BLaER1 (cell line): ENCODE measurements at regions not wholly inside any gene's neighbourhood (a gene's known extent, or its start where the extent isn't known, plus 50 kb on each side); places are given as distances from the start of the nearest gene placed in this dataset.
"Not testable (repeated sequence)": the region's sequence is repeated elsewhere in the genome, so short reads cannot be mapped to it uniquely, and the experiment has no call there.

Experiments used
- H3K27ac ChIP-seq: shearing (Covaris generic); formaldehyde crosslinking; 2 replicates; pipeline ENCODE4 v1.8.1; 2022
- H3K27me3 ChIP-seq: shearing (Covaris generic); formaldehyde crosslinking; 2 replicates; pipeline ENCODE4 v1.8.1; 2022
- H3K36me3 ChIP-seq: shearing (Covaris generic); formaldehyde crosslinking; 2 replicates; pipeline ENCODE4 v1.8.1; 2022
- H3K4me1 ChIP-seq: shearing (Covaris generic); formaldehyde crosslinking; 2 replicates; pipeline ENCODE4 v1.8.1; 2022
- H3K4me2 ChIP-seq: shearing (Covaris generic); formaldehyde crosslinking; 2 replicates; pipeline ENCODE4 v1.8.1; 2022
- H3K4me3 ChIP-seq: shearing (Covaris generic); formaldehyde crosslinking; 2 replicates; pipeline ENCODE4 v1.8.1; 2022
- H3K9ac ChIP-seq: shearing (Covaris generic); formaldehyde crosslinking; 2 replicates; pipeline ENCODE4 v1.8.1; 2022
- H3K9me3 ChIP-seq: shearing (Covaris generic); formaldehyde crosslinking; 2 replicates; pipeline ENCODE4 v1.8.1; 2022
- H4K20me1 ChIP-seq: shearing (Covaris generic); formaldehyde crosslinking; 2 replicates; pipeline ENCODE4 v1.8.1; 2022
- Cebpa-rat ChIP-seq: shearing (Covaris generic); IDR thresholded peaks from 2 replicates; pipeline ENCODE4 v1.8.1; 2022

DNA sequence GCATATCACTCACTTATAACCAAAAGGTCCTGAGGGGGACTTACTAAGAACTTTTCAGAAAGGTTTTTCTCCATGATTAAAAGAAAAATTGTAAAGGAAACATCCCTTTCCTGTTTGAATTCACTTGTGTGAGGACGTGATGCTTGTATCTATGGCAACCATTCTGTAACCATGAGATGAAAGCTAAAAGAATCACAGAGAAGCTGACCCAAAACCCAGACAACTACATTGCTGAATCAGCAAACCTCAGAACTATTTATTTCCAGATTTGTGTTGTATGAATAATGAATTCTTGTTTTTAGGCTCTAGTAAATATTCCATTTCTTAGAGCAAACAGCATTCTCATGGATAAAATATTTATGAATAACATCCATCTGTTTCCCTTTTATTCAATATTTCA lies 91.2 kb downstream of the RCHY1 start:
- no peaks in the 10 kb centered on the region for H4K20me1 ChIP-seq
- no peak overlapping the region for H3K4me2 ChIP-seq
- H3K4me3 ChIP-seq = no peak overlapping the region
- no peaks in the 10 kb centered on the region for H3K27me3 ChIP-seq
- peaks cover 10% of the 10 kb centered on the region for H3K9me3 ChIP-seq
- H3K27ac ChIP-seq = no peak overlapping the region
- no peak overlapping the region for H3K9ac ChIP-seq
- H3K36me3 ChIP-seq = no peaks in the 10 kb centered on the region
- 0 out of 2 replicates have a peak, but pooled peaks cover 4% of the 10 kb centered on the region for H3K4me1 ChIP-seq
- no peak for TF ChIP-seq Cebpa-rat

DNA sequence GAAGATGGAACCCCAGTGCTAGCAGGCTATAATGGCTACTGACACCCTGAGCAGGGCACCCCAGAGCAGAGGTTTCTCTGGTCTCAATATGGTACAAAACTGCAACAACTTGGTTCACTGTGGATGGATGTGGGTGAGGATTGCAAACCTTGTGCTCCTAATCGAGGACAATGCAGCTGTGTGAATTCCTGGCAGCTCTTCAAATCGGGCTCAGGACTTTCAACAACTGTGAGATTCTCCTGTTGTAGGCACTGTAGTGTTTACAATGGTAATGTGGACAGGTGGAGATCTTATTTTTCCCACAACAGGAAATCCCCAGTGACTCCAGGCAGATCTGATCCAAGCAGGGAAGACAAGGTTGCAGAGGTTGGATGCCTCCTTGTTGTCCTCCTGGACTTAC lies 101.5 kb downstream of the RCHY1 start:
- H3K9ac ChIP-seq = no peak overlapping the region
- no peaks in the 10 kb centered on the region for H4K20me1 ChIP-seq
- H3K36me3 ChIP-seq = no peaks in the 10 kb centered on the region
- no peaks in the 10 kb centered on the region for H3K9me3 ChIP-seq
- no peak overlapping the region for H3K4me3 ChIP-seq
- H3K27me3 ChIP-seq = no peaks in the 10 kb centered on the region
- TF ChIP-seq Cebpa-rat = no peak
- H3K27ac ChIP-seq = no peak overlapping the region
- no peaks in the 10 kb centered on the region for H3K4me1 ChIP-seq
- no peak overlapping the region for H3K4me2 ChIP-seq

DNA sequence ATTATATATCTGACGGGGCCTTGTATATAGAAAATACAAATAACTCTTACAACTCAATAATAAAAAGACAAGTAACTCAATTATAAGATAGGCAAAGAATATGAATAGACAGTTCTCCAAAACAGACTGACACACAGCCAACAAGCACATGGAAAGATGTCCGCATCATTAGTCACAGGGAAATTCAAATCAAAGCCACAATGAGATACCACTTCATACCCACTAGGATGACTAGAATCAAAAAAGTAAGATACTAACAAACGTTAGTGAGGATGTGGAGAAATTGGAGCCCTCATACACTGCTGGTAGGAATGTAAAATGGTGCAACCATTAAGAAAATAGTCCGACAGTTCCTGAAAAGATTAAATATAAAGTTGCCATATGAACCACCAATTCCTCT lies 115.7 kb downstream of the RCHY1 start:
- H3K27ac ChIP-seq = no peak overlapping the region
- H4K20me1 ChIP-seq = no peaks in the 10 kb centered on the region
- H3K27me3 ChIP-seq = no peaks in the 10 kb centered on the region
- no peak overlapping the region for H3K4me3 ChIP-seq
- H3K9me3 ChIP-seq = no peaks in the 10 kb centered on the region
- H3K4me2 ChIP-seq = no peak overlapping the region
- no peak for TF ChIP-seq Cebpa-rat
- H3K36me3 ChIP-seq = no peaks in the 10 kb centered on the region
- peaks cover 1% of the 10 kb centered on the region; the same call in 1 of the 2 replicates for H3K4me1 ChIP-seq
- no peak overlapping the region for H3K9ac ChIP-seq

DNA sequence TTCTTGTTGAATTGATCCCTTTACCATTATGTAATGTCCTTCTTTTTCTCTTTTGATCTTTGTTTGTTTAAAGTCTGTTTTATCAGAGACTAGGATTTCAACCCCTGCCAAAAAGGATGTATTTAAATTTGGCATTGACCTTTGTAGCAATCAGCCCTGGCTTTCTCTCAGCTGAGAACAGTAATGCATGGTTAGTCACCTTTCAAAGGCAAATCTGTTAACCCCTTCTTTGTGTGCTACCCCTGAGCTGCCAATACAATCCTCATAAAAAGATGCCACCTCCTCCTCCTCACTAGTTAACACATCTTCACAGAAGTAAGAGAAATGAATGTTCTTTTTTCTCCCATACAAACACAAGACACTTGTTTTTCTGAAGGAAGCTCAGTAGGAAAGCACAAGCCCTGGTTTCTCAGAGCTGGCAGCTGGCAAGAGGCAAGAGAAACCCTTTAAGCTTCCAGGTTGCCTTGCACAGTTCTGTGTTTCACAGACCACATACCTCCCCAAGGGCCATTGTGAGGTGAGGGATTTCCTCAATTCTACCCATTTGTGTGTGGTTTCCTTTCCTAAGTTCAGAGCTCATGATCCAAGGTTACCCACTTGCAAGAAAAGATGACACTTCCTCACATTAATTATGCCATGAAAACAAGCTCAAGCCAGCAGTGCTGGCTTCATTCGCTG lies 122.6 kb downstream of the RCHY1 start:
- H3K27ac ChIP-seq = no peak overlapping the region

DNA sequence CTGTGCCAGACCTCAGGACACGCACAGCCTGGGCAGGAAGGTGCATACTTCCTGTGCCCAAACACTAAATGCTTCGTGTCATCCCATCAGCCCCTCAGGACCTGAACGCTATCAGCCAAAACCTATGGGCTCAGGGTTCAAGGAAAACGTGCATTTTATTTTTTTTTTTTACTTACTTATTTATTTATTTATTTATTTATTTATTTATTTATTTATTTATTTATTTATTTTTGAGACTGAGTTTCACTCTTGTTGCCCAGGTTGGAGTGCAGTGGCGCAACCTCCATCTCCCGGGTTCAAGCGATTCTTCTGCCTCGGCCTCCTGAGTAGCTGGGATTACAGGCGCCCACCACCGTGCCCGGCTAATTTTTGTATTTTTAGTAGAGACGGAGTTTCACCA lies 127.8 kb downstream of the RCHY1 start:
- H3K9ac ChIP-seq, H4K20me1 ChIP-seq, H3K36me3 ChIP-seq, H3K4me2 ChIP-seq, H3K4me3 ChIP-seq, H3K27me3 ChIP-seq, H3K27ac ChIP-seq: not testable (repeated sequence)
- peaks cover 19% of the 10 kb centered on the region for H3K4me1 ChIP-seq
- H3K9me3 ChIP-seq = peaks cover 14% of the 10 kb centered on the region

More for the DNA sequence above, 122.6 kb downstream of the RCHY1 start:
- H3K36me3 ChIP-seq = no peaks in the 10 kb centered on the region
- no peak overlapping the region; the same call in 1 of the 2 replicates for H3K9ac ChIP-seq
- peak overlapping the region; percentile 36; the same call in 1 of the 2 replicates for H3K4me3 ChIP-seq
- H3K4me2 ChIP-seq = peak overlapping the region; percentile 83
- H3K9me3 ChIP-seq = peaks cover 7% of the 10 kb centered on the region
- H3K4me1 ChIP-seq = peaks cover 25% of the 10 kb centered on the region
- H3K27me3 ChIP-seq = no peaks in the 10 kb centered on the region
- no peak for TF ChIP-seq Cebpa-rat
- H4K20me1 ChIP-seq = no peaks in the 10 kb centered on the region

DNA sequence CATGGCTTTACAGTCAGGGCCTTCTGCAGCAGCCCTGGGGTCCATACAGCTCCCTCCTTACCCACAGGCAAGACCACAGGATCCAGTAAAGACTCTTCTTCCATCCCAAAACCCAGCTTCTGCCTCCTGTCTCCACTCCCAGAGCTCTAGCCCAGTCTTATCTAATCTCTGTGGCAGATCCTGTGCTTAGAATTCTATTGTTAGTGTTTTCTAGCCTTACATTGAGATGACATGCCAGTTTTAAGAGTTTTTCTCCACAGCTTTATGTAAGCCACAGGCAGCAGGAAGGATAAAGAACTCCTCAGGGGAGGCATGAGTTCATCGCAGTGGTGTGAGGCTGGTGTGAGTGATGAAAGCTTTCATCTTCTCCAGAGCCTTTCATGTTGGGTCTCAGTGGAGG lies 129.1 kb downstream of the RCHY1 start:
- Histone ChIP-seq H3K9me3 (peaks cover 14% of the 10 kb centered on the region), H3K4me1 (peaks cover 16% of the 10 kb centered on the region), H4K20me1 (no peaks in the 10 kb centered on the region), H3K27me3 (no peaks in the 10 kb centered on the region), H3K27ac (no peak overlapping the region), H3K9ac (no peak overlapping the region), H3K4me3 (no peak overlapping the region), H3K36me3 (no peaks in the 10 kb centered on the region), H3K4me2 (peak overlapping the region; percentile 39)
- no peak for TF ChIP-seq Cebpa-rat

DNA sequence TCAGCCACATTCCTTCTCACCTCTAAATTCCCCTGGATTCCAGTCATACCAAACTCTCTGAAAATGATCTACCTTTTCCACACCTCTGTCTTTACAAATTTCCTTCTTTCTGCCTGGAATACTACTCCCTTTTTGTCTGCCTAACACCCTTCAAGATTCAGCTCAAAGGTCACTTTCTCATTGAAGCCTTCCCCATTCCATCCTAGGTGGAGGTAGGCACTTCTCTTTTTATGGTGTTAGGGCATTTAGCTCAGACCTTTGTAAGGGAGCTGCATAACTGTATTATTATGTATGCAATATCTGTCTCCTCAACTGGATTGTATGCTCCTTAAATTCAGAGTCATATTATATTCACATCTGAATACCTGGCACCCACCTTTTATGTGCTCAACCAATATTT lies 137.7 kb downstream of the RCHY1 start:
- Histone ChIP-seq H3K27ac (no peak overlapping the region), H3K36me3 (no peaks in the 10 kb centered on the region), H3K4me3 (no peak overlapping the region), H3K9ac (no peak overlapping the region), H3K9me3 (peaks cover 16% of the 10 kb centered on the region), H4K20me1 (no peaks in the 10 kb centered on the region), H3K4me1 (no peaks in the 10 kb centered on the region), H3K4me2 (no peak overlapping the region), H3K27me3 (no peaks in the 10 kb centered on the region)
- no peak for TF ChIP-seq Cebpa-rat

DNA sequence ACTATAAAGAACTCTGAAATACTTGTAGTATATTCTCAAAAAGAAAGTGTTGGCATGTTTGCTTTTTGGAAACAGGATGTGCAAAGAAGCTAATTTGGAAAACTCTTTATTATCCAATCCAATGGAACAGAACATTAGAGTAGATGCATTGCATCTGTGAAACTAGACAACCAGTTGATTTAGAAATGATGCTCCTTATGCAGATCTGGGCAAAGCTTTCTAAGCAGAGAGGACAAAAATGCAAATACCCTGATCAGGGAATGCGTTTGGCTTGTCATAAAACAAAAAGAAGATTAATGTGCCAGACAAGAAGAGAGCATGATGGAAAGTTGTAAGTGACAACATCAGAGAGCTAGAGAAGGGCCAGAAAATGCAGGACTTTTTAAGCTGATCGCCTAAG lies 142.3 kb downstream of the RCHY1 start:
- H3K4me2 ChIP-seq = no peak overlapping the region
- TF ChIP-seq Cebpa-rat = no peak
- no peak overlapping the region for H3K4me3 ChIP-seq

DNA sequence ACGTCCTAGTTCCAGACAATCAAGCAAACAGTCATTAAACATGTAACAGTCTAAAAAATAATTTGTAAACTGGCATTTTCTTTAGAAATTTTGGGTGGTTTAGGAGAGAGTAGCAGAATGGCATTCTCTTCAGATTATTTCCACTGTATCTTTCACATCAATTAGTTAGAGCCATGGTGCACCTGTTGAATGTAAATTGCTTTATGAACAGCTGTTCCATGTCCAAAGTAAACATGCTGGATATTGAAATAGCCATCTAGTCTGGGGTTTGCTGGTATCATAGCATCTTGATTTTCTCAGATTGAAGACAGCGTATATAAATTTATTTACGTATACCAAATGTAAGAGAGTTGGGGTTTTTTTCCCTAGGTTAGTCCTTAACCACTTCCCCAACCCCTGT lies 143.6 kb downstream of the RCHY1 start:
- no peaks in the 10 kb centered on the region for H3K9me3 ChIP-seq
- H3K27ac ChIP-seq = no peak overlapping the region
- H4K20me1 ChIP-seq = no peaks in the 10 kb centered on the region
- no peak overlapping the region for H3K4me3 ChIP-seq
- no peak for TF ChIP-seq Cebpa-rat
- H3K4me1 ChIP-seq = no peaks in the 10 kb centered on the region
- H3K36me3 ChIP-seq = no peaks in the 10 kb centered on the region
- H3K9ac ChIP-seq = no peak overlapping the region
- H3K4me2 ChIP-seq = no peak overlapping the region
- H3K27me3 ChIP-seq = no peaks in the 10 kb centered on the region

More for the DNA sequence above, 142.3 kb downstream of the RCHY1 start:
- Histone ChIP-seq H4K20me1 (no peaks in the 10 kb centered on the region), H3K36me3 (no peaks in the 10 kb centered on the region), H3K9ac (no peak overlapping the region), H3K27me3 (no peaks in the 10 kb centered on the region), H3K9me3 (no peaks in the 10 kb centered on the region), H3K4me1 (no peaks in the 10 kb centered on the region), H3K27ac (no peak overlapping the region)

DNA sequence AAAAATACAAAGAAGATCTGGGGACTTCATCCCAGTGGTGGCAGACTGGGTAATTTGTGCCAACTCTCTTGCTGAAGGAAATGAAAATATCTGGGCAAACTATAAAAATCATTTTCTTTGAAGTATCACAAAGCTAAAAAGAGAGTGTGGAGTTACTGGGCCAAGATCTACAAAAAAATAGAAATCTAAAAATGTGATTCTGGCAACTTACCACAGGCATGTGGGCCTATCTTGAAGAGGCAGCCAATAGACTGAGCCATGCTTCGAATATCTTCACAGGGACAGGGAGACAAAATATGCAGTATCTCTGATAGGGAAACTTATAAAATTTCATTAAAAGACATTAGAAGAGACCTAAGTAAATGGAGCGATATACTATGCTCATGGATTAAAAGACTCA lies 168.8 kb downstream of the RCHY1 start:
- Histone ChIP-seq H3K9me3 (no peaks in the 10 kb centered on the region), H3K36me3 (no peaks in the 10 kb centered on the region), H3K27me3 (no peaks in the 10 kb centered on the region), H3K4me1 (peaks cover 8% of the 10 kb centered on the region), H3K4me3 (no peak overlapping the region), H3K4me2 (peak overlapping the region; percentile 32), H3K9ac (no peak overlapping the region), H3K27ac (no peak overlapping the region), H4K20me1 (no peaks in the 10 kb centered on the region)
- no peak for TF ChIP-seq Cebpa-rat

DNA sequence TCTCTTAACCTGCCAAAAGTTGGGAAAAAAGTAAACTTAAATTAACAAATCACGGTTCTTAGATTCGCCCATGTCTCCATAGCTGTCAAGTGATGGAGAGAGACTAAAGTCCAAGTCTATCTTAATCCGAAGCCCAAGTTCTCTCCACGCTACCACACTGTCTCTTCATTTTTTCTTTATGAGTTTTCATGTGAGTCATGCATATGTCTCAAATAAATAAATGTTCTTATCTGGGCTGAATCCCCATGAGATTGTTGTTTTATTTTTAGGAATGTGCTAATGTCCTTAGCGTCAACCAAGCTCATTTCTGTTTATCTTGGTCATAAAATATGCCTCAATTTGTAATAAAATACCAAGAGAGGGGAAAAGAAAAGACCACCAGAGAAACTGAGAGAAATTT lies 169.3 kb downstream of the RCHY1 start:
- Histone ChIP-seq H3K27me3 (no peaks in the 10 kb centered on the region), H3K4me1 (peaks cover 8% of the 10 kb centered on the region), H3K36me3 (no peaks in the 10 kb centered on the region), H3K4me2 (peak overlapping the region; percentile 32), H3K9me3 (no peaks in the 10 kb centered on the region), H3K4me3 (no peak overlapping the region), H3K27ac (no peak overlapping the region), H3K9ac (no peak overlapping the region), H4K20me1 (no peaks in the 10 kb centered on the region)
- TF ChIP-seq Cebpa-rat = no peak
